KMS-11 (cell line): ENCODE measurements at regions not wholly inside any gene's neighbourhood (a gene's known extent, or its start where the extent isn't known, plus 50 kb on each side); places are given as distances from the start of the nearest gene placed in this dataset.
"Not testable (repeated sequence)": the region's sequence is repeated elsewhere in the genome, so short reads cannot be mapped to it uniquely, and the experiment has no call there.

Experiments
- H2AFZ ChIP-seq: fragments of 200-600 bp; sonication (generic); 2 replicates; pipeline ENCODE4 v1.6.1; 2016; ENCODE audit warnings: antibody characterized with exemption, mixed run types, low read depth
- H3K27ac ChIP-seq: fragments of 200-600 bp; sonication (generic); 2 replicates; pipeline ENCODE4 v1.6.1; 2016; ENCODE audit warnings: mild to moderate bottlenecking, mixed run types
- H3K27me3 ChIP-seq: fragments of 200-600 bp; sonication (generic); 2 replicates; pipeline ENCODE4 v1.6.1; 2017; ENCODE audit warnings: mild to moderate bottlenecking, low read depth, mixed run types, moderate library complexity; ENCODE audit not compliant: insufficient read depth
- H3K36me3 ChIP-seq: fragments of 200-600 bp; sonication (generic); 2 replicates; pipeline ENCODE4 v1.6.1; 2017; ENCODE audit warnings: mild to moderate bottlenecking, mixed run types; ENCODE audit not compliant: insufficient read depth
- H3K4me1 ChIP-seq: fragments of 200-600 bp; sonication (generic); 2 replicates; pipeline ENCODE4 v1.6.1; 2016; ENCODE audit warnings: mild to moderate bottlenecking, low read depth, mixed run types; ENCODE audit not compliant: poor library complexity, severe bottlenecking
- H3K4me2 ChIP-seq: fragments of 200-600 bp; sonication (generic); 2 replicates; pipeline ENCODE4 v1.7.0; 2016; ENCODE audit warnings: mild to moderate bottlenecking, mixed run types
- H3K4me3 ChIP-seq: fragments of 200-600 bp; sonication (generic); IDR thresholded peaks from 2 replicates; pipeline ENCODE4 v1.6.1; 2017; ENCODE audit warnings: low read depth, low read length, mixed read lengths; ENCODE audit not compliant: insufficient read depth
- H3K79me2 ChIP-seq: fragments of 200-600 bp; sonication (generic); 2 replicates; pipeline ENCODE4 v1.6.1; 2016; ENCODE audit warnings: low read depth, mixed run types; ENCODE audit not compliant: insufficient read depth
- H3K9ac ChIP-seq: fragments of 200-600 bp; sonication (generic); 2 replicates; pipeline ENCODE4 v1.6.1; 2016; ENCODE audit warnings: mild to moderate bottlenecking, mixed run types
- H4K20me1 ChIP-seq: fragments of 200-600 bp; sonication (generic); 2 replicates; pipeline ENCODE4 v1.6.1; 2016; ENCODE audit warnings: mild to moderate bottlenecking, mixed run types; ENCODE audit not compliant: insufficient read depth
- CTCF ChIP-seq: fragments of 200-600 bp; sonication (generic); conservative IDR thresholded peaks from 2 replicates; pipeline ENCODE4 v1.6.1; 2017; ENCODE audit warnings: low read depth, mild to moderate bottlenecking, antibody characterized with exemption, low read length, moderate library complexity, mixed read lengths

GRCh38 chr15:45873781-45874180 lies 239.0 kb downstream of the SQOR start:
- no peaks in the 10 kb centered on the region for H3K4me1 ChIP-seq
- no peaks in the 10 kb centered on the region for H3K27me3 ChIP-seq
- no peak for TF ChIP-seq CTCF

GRCh38 chr15:45874566-45874965 lies 239.7 kb downstream of the SQOR start:
- H3K4me3 ChIP-seq, H3K27ac ChIP-seq, H3K79me2 ChIP-seq, H3K4me2 ChIP-seq, H3K36me3 ChIP-seq, H2AFZ ChIP-seq, H3K9ac ChIP-seq, H3K27me3 ChIP-seq, H4K20me1 ChIP-seq, H3K4me1 ChIP-seq: not testable (repeated sequence)

More at GRCh38 chr15:45873781-45874180, 239.0 kb downstream of the SQOR start:
- H3K36me3 ChIP-seq, result no peaks in the 10 kb centered on the region
- no peaks in the 10 kb centered on the region for H3K79me2 ChIP-seq
- H4K20me1 ChIP-seq, result no peaks in the 10 kb centered on the region
- no peak overlapping the region for H3K9ac ChIP-seq
- no peak overlapping the region for H3K4me3 ChIP-seq
- no peak overlapping the region for H2AFZ ChIP-seq
- no peak overlapping the region for H3K4me2 ChIP-seq
- no peak overlapping the region for H3K27ac ChIP-seq

GRCh38 chr15:45884289-45884688 lies 249.5 kb downstream of the SQOR start:
- Histone ChIP-seq H3K79me2 (no peaks in the 10 kb centered on the region), H3K27ac (no peak overlapping the region), H3K4me2 (no peak overlapping the region), H3K27me3 (no peaks in the 10 kb centered on the region), H4K20me1 (no peaks in the 10 kb centered on the region), H3K4me3 (no peak overlapping the region), H3K4me1 (no peaks in the 10 kb centered on the region), H3K9ac (no peak overlapping the region), H2AFZ (no peak overlapping the region), H3K36me3 (no peaks in the 10 kb centered on the region)
- no peak for TF ChIP-seq CTCF

GRCh38 chr15:45884755-45885445 lies 250.1 kb downstream of the SQOR start:
- Histone ChIP-seq H3K4me2 (no peak overlapping the region), H2AFZ (no peak overlapping the region), H3K36me3 (no peaks in the 10 kb centered on the region), H3K4me1 (no peaks in the 10 kb centered on the region), H3K4me3 (no peak overlapping the region), H4K20me1 (no peaks in the 10 kb centered on the region), H3K27ac (no peak overlapping the region), H3K27me3 (no peaks in the 10 kb centered on the region), H3K9ac (no peak overlapping the region), H3K79me2 (no peaks in the 10 kb centered on the region)
- no peak for TF ChIP-seq CTCF

GRCh38 chr15:45885801-45886200 lies 251.0 kb downstream of the SQOR start:
- H3K27me3 ChIP-seq, result no peaks in the 10 kb centered on the region

More at GRCh38 chr15:45885801-45886200, 251.0 kb downstream of the SQOR start:
- Histone ChIP-seq H3K36me3 (no peaks in the 10 kb centered on the region), H3K4me2 (no peak overlapping the region), H2AFZ (no peak overlapping the region), H3K27ac (no peak overlapping the region), H3K4me1 (no peaks in the 10 kb centered on the region), H3K4me3 (no peak overlapping the region), H3K79me2 (no peaks in the 10 kb centered on the region), H4K20me1 (no peaks in the 10 kb centered on the region), H3K9ac (no peak overlapping the region)
- TF ChIP-seq CTCF, result no peak
